Mesendoderm (in vitro differentiated cells): ENCODE measurements at regions not wholly inside any gene's neighbourhood (a gene's known extent, or its start where the extent isn't known, plus 50 kb on each side); places are given as distances from the start of the nearest gene placed in this dataset.

ENCODE experiments used
- DNase-seq: peaks from one replicate; pipeline ENCODE4 v3.0.0; 2013
- H2AK5ac ChIP-seq: 2 replicates; pipeline ENCODE4 v1.6.1; 2013; ENCODE audit warnings: low read length, inconsistent platforms
- H2BK120ac ChIP-seq: 2 replicates; pipeline ENCODE4 v1.6.1; 2013; ENCODE audit warnings: low read depth, mild to moderate bottlenecking, low read length, moderate library complexity, mixed read lengths
- H2BK15ac ChIP-seq: replicated peaks from 2 replicates; pipeline ENCODE4 v1.6.1; 2013; ENCODE audit warnings: low read depth, mild to moderate bottlenecking, moderate library complexity
- H2BK5ac ChIP-seq: 2 replicates; pipeline ENCODE4 v1.6.1; 2013; ENCODE audit warnings: low read length, inconsistent platforms
- H3K18ac ChIP-seq: 2 replicates; pipeline ENCODE4 v1.6.1; 2013; ENCODE audit warnings: mild to moderate bottlenecking, low read length, mixed read lengths
- H3K23ac ChIP-seq: one replicate; pipeline ENCODE4 v1.6.1; 2013; ENCODE audit warnings: low read length
- H3K27ac ChIP-seq: 2 replicates; pipeline ENCODE4 v1.5.1; 2013; ENCODE audit warnings: low read depth, mild to moderate bottlenecking, inconsistent platforms, low read length, moderate library complexity
- H3K27me3 ChIP-seq: 2 replicates; pipeline ENCODE4 v1.6.1; 2013; ENCODE audit warnings: low read length, control low read depth, mild to moderate bottlenecking, inconsistent platforms; ENCODE audit not compliant: insufficient read depth, poor library complexity
- H3K36me3 ChIP-seq: 2 replicates; pipeline ENCODE4 v1.6.1; 2013; ENCODE audit warnings: low read length, inconsistent platforms; ENCODE audit not compliant: control insufficient read depth, insufficient read depth
- H3K4ac ChIP-seq: one replicate; pipeline ENCODE4 v1.6.1; 2013; ENCODE audit warnings: low read depth, mild to moderate bottlenecking, low read length, moderate library complexity
- H3K4me1 ChIP-seq: 2 replicates; pipeline ENCODE4 v1.6.1; 2013; ENCODE audit warnings: low read depth, low read length, inconsistent platforms; ENCODE audit not compliant: control insufficient read depth
- H3K4me2 ChIP-seq: 2 replicates; pipeline ENCODE4 v1.6.1; 2013; ENCODE audit warnings: low read length
- H3K4me3 ChIP-seq: 2 replicates; pipeline ENCODE4 v1.5.1; 2013; ENCODE audit warnings: mild to moderate bottlenecking, low read length
- H3K56ac ChIP-seq: one replicate; pipeline ENCODE4 v1.6.1; 2013; ENCODE audit warnings: low read length
- H3K79me1 ChIP-seq: 2 replicates; pipeline ENCODE4 v1.6.1; 2013; ENCODE audit warnings: low read length, inconsistent platforms
- H3K79me2 ChIP-seq: 2 replicates; pipeline ENCODE4 v1.6.1; 2013; ENCODE audit warnings: mild to moderate bottlenecking, low read length; ENCODE audit not compliant: control insufficient read depth, insufficient read depth
- H3K9ac ChIP-seq: 2 replicates; pipeline ENCODE4 v1.6.1; 2013; ENCODE audit warnings: low read length, inconsistent platforms
- H4K5ac ChIP-seq: one replicate; pipeline ENCODE4 v1.6.1; 2013; ENCODE audit warnings: low read length
- H4K8ac ChIP-seq: one replicate; pipeline ENCODE4 v1.6.1; 2013; ENCODE audit warnings: low read depth, mild to moderate bottlenecking, control low read depth, low read length, moderate library complexity
- WGBS: extraction: QIAGEN DNeasy Blood & Tissue Kit; methylation state at CpG from one replicate; pipeline ENCODE4 v1.1.7; 2013; ENCODE audit warnings: low lambda C conversion rate, missing lambda C conversion rate; ENCODE audit not compliant: insufficient coverage; ENCODE audit errors: extremely low coverage; 5-methylcytosine and 5-hydroxymethylcytosine counted together

DNA sequence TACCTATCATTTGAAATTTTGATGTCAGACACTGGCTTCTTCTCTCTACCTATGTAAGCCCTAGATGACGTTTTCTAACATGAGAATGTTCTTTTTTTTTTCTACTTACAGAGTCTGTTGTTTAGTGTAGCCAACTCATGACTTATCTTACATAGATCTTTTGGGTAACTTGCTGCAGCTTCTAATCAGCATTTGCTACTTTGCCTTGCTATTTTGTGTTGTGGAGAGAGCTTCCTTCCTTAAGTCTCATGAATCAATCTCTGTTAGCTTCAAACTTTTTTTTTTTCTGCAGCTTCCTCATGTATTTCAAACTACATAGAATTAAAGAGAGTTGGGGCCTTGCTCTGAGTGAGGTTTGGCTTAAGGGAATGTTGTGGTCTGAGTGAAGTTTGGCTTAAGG is 568.7 kb upstream of the BCHE start:
- no peak overlapping the region for H4K5ac ChIP-seq
- H2AK5ac ChIP-seq: no peak overlapping the region
- H2BK15ac ChIP-seq: no peak overlapping the region
- no peaks in the 10 kb centered on the region for H3K79me1 ChIP-seq
- H3K9ac ChIP-seq: no peak overlapping the region
- no peak overlapping the region for H3K4me3 ChIP-seq
- H3K4ac ChIP-seq: no peak overlapping the region
- H3K18ac ChIP-seq: no peak overlapping the region
- H2BK5ac ChIP-seq: no peak overlapping the region
- no peak overlapping the region for H3K27ac ChIP-seq
- H3K23ac ChIP-seq: no peak overlapping the region
- H3K79me2 ChIP-seq: no peaks in the 10 kb centered on the region
- H4K8ac ChIP-seq: no peak overlapping the region
- no peak for DNase-seq
- H3K4me2 ChIP-seq: no peak overlapping the region
- no peak overlapping the region for H3K56ac ChIP-seq
- WGBS: no CpG with 5 or more reads among the region's 1 CpG
- H2BK120ac ChIP-seq: no peak overlapping the region
- H3K27me3 ChIP-seq: no peaks in the 10 kb centered on the region
- H3K36me3 ChIP-seq: no peaks in the 10 kb centered on the region
- H3K4me1 ChIP-seq: no peaks in the 10 kb centered on the region

DNA sequence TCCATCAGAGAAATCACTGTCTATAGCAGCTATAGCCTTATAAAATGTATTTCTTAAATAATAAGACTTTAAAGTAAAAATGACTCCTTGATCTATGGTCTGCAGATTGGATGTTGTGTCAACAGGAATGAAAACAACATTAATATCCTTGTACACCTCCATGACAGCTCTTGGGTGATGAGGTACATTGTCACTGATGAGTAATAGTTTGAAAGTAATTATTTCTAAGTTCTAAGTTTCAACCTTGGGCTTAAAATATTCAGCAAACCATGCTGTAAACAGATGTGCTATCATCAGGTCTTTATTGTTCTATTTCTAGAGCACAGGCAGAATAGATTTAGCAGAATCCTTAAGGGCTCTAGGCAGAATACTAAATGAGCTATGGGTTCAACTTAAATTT is 568.2 kb upstream of the BCHE start:
- no peak overlapping the region for H3K23ac ChIP-seq
- no peak for DNase-seq
- no peaks in the 10 kb centered on the region for H3K4me1 ChIP-seq
- H3K27ac ChIP-seq: no peak overlapping the region
- no peak overlapping the region for H3K4me2 ChIP-seq
- no peak overlapping the region for H3K4me3 ChIP-seq
- no peak overlapping the region for H3K18ac ChIP-seq
- H4K8ac ChIP-seq: no peak overlapping the region
- no peaks in the 10 kb centered on the region for H3K27me3 ChIP-seq
- no peak overlapping the region for H3K4ac ChIP-seq
- no peaks in the 10 kb centered on the region for H3K79me1 ChIP-seq
- no peaks in the 10 kb centered on the region for H3K79me2 ChIP-seq
- H3K56ac ChIP-seq: no peak overlapping the region
- no peak overlapping the region for H2AK5ac ChIP-seq
- H4K5ac ChIP-seq: no peak overlapping the region
- H2BK15ac ChIP-seq: no peak overlapping the region
- H2BK5ac ChIP-seq: no peak overlapping the region
- H3K9ac ChIP-seq: no peak overlapping the region
- no peaks in the 10 kb centered on the region for H3K36me3 ChIP-seq
- H2BK120ac ChIP-seq: no peak overlapping the region

DNA sequence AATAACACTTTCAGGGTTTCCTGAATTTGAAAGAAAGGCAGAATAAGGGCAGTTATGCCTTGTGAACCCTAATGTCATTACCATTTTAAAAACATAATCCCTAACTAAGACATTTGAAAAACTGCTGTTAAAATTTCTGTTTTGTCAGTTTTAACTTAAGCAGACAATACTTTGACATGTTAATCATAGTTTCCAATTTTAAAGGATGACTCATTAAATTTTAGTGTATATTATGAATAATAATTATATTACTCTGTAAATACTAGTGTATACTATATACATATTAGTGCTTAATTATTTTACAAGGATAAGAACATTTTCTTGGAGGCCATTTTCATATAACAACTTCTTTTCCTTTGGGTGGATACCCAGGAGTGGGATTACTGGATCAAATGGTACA is 553.1 kb upstream of the BCHE start:
- Histone ChIP-seq H3K79me1 (no peaks in the 10 kb centered on the region), H3K4me2 (no peak overlapping the region), H2BK15ac (no peak overlapping the region), H3K9ac (no peak overlapping the region), H3K27ac (no peak overlapping the region), H3K36me3 (no peaks in the 10 kb centered on the region), H4K5ac (no peak overlapping the region), H3K4me1 (no peaks in the 10 kb centered on the region), H2BK5ac (no peak overlapping the region), H3K18ac (no peak overlapping the region), H2AK5ac (no peak overlapping the region), H3K27me3 (no peaks in the 10 kb centered on the region), H4K8ac (no peak overlapping the region), H3K23ac (no peak overlapping the region), H2BK120ac (no peak overlapping the region), H3K4ac (no peak overlapping the region), H3K79me2 (no peaks in the 10 kb centered on the region), H3K4me3 (no peak overlapping the region), H3K56ac (no peak overlapping the region)
- no peak for DNase-seq

DNA sequence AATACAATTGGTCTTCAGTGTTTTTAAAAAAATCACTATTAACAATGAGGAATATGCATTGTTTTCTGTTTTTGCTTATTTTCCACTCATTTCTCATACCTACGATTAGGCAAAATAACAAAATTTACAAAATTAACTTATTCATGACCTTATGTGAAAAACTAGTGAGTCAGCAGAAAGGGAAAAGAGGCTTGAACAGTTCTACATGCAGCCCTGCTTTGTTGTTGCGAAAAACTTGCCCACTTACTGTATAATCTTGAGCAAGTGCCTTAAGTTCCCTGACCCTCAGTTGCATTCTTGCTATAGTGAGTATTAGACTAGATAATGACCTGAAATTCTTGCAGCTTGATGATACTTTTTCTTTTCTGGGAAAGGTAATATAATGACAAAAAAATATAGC is 551.1 kb upstream of the BCHE start:
- no peaks in the 10 kb centered on the region for H3K4me1 ChIP-seq
- no CpG with 5 or more reads among the region's 2 CpGs for WGBS

DNA sequence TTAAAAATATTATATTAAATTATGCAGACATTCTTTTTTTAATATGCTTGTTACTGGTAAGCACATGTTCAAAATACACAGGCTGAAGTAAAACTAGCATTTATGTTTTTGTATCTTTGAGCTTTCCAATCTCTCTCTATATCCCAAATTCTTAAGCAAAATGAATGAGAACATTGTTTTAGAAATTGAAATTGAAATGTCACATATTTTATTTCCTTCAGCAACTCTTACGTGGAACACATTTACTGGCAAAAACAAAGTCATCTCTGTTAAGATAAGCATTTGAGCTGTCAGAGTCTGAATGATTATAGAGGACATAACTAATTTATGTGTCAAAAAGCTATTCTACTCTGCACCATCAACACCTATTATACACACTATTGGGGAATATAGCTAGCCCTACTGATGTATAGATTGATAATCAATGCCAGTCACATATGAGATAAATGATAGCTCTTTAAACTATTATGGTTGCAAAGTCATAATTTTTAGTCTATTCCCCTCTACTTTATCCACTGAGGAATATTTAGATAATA is 535.4 kb upstream of the BCHE start:
- no peak overlapping the region for H2AK5ac ChIP-seq
- no peaks in the 10 kb centered on the region for H3K79me2 ChIP-seq
- H4K8ac ChIP-seq: no peak overlapping the region
- no peak overlapping the region for H3K4me3 ChIP-seq
- H3K56ac ChIP-seq: no peak overlapping the region
- no peak overlapping the region for H3K27ac ChIP-seq
- no peaks in the 10 kb centered on the region for H3K36me3 ChIP-seq
- no peak overlapping the region for H3K23ac ChIP-seq
- H3K4me2 ChIP-seq: no peak overlapping the region
- no peak overlapping the region for H2BK15ac ChIP-seq
- H3K4ac ChIP-seq: no peak overlapping the region
- no CpG with 5 or more reads among the region's 1 CpG for WGBS
- no peaks in the 10 kb centered on the region for H3K79me1 ChIP-seq
- DNase-seq: no peak
- H3K9ac ChIP-seq: no peak overlapping the region
- no peaks in the 10 kb centered on the region for H3K4me1 ChIP-seq
- H2BK5ac ChIP-seq: no peak overlapping the region
- no peak overlapping the region for H2BK120ac ChIP-seq
- H4K5ac ChIP-seq: no peak overlapping the region
- no peak overlapping the region for H3K18ac ChIP-seq
- no peaks in the 10 kb centered on the region for H3K27me3 ChIP-seq

More for the DNA sequence above, 551.1 kb upstream of the BCHE start:
- H2BK15ac ChIP-seq: no peak overlapping the region
- no peaks in the 10 kb centered on the region for H3K79me2 ChIP-seq
- no peaks in the 10 kb centered on the region for H3K27me3 ChIP-seq
- H2BK120ac ChIP-seq: no peak overlapping the region
- no peak overlapping the region for H3K4me3 ChIP-seq
- H4K5ac ChIP-seq: no peak overlapping the region
- no peak overlapping the region for H2BK5ac ChIP-seq
- H3K4me2 ChIP-seq: no peak overlapping the region
- H3K56ac ChIP-seq: no peak overlapping the region
- DNase-seq: no peak
- H3K27ac ChIP-seq: no peak overlapping the region
- H3K79me1 ChIP-seq: no peaks in the 10 kb centered on the region
- no peaks in the 10 kb centered on the region for H3K36me3 ChIP-seq
- no peak overlapping the region for H2AK5ac ChIP-seq
- H3K18ac ChIP-seq: no peak overlapping the region
- H3K23ac ChIP-seq: no peak overlapping the region
- H3K4ac ChIP-seq: no peak overlapping the region
- no peak overlapping the region for H4K8ac ChIP-seq
- H3K9ac ChIP-seq: no peak overlapping the region

DNA sequence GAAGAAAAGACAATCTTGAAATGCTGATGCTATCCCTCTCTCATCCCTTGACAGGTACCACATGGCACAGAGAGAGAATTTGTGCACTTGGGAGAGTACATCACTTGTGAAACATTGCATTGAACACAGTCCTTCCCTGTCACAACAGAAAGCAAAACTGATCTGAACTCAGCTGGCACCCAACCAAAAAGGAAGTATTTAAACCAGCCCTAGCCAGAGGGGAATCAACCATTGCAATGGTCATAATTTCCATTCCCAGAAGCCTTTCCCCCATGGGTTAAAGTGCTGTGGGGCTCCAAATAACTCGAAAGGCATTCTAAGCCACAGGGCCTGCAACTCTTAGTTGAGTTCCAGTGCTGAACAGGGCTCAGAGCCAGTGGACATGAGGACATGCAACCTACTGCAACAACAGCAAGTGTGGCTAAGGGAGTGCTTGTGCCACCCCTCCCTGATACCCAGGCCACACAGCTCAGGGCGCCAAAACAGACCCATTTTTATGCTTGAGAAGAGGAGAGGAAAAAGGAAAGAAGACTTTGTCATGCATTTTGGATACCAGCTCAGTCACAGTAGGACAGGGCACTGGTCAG is 530.8 kb upstream of the BCHE start:
- Histone ChIP-seq H2AK5ac (no peak overlapping the region), H4K8ac (no peak overlapping the region)

More for the DNA sequence above, 530.8 kb upstream of the BCHE start:
- no peak overlapping the region for H3K4me2 ChIP-seq
- H3K4me1 ChIP-seq: no peaks in the 10 kb centered on the region
- H3K27ac ChIP-seq: no peak overlapping the region
- no peaks in the 10 kb centered on the region for H3K36me3 ChIP-seq
- no peak for DNase-seq
- no peak overlapping the region for H2BK15ac ChIP-seq
- no peak overlapping the region for H2BK5ac ChIP-seq
- WGBS: no CpG with 5 or more reads among the region's 2 CpGs
- H3K56ac ChIP-seq: no peak overlapping the region
- no peaks in the 10 kb centered on the region for H3K79me1 ChIP-seq
- H3K4ac ChIP-seq: no peak overlapping the region
- no peaks in the 10 kb centered on the region for H3K79me2 ChIP-seq
- H4K5ac ChIP-seq: no peak overlapping the region
- no peak overlapping the region for H3K18ac ChIP-seq
- H3K4me3 ChIP-seq: no peak overlapping the region
- H2BK120ac ChIP-seq: no peak overlapping the region
- H3K9ac ChIP-seq: no peak overlapping the region
- no peak overlapping the region for H3K23ac ChIP-seq
- no peaks in the 10 kb centered on the region for H3K27me3 ChIP-seq
